Stimulated activated CD4-positive, alpha-beta T cell treated with anti-CD3 and anti-CD28 coated beads, Interleukin-1b, Interleukin-23, amount 100 ng/mL, for 24 hours (primary cell): ENCODE measurements at regions not wholly inside any gene's neighbourhood (a gene's known extent, or its start where the extent isn't known, plus 50 kb on each side); places are given as distances from the start of the nearest gene placed in this dataset.

Experiments
- DNase-seq, 4 experiments: peaks; one replicate each; pipeline ENCODE4 v3.0.0-alpha.2; 2020; ENCODE audit warnings: low read depth in 4 of 4, low spot score in 1 of 4

- DNase-seq = no peak
Measured at GRCh38 chr4:121227341-121227792, 63.2 kb upstream of the TNIP3 start.

- no peak for DNase-seq
Measured at GRCh38 chr4:121226362-121226761, 62.2 kb upstream of the TNIP3 start.

GRCh38 chr4:121221608-121222007 lies 57.5 kb upstream of the TNIP3 start:
- DNase-seq = no peak

GRCh38 chr4:121221201-121221600 lies 57.1 kb upstream of the TNIP3 start:
- no peak for DNase-seq

GRCh38 chr4:121220698-121221097 lies 56.6 kb upstream of the TNIP3 start:
- no peak for DNase-seq

GRCh38 chr4:121219227-121219626 lies 55.1 kb upstream of the TNIP3 start:
- DNase-seq = no peak

GRCh38 chr4:121217351-121217750 lies 53.2 kb upstream of the TNIP3 start:
- DNase-seq = no peak

- DNase-seq = no peak
Measured at GRCh38 chr4:121216461-121216860, 52.3 kb upstream of the TNIP3 start.

GRCh38 chr4:121213940-121214339 lies 49.8 kb upstream of the TNIP3 start:
- DNase-seq = no peak
